Lung (tissue), 11 donors: ENCODE measurements at regions not wholly inside any gene's neighbourhood (a gene's known extent, or its start where the extent isn't known, plus 50 kb on each side); places are given as distances from the start of the nearest gene placed in this dataset.

Experiments used
- ATAC-seq: fragments of 200-7000 bp; cut with Tn5 transposase; one replicate; pipeline ENCODE4 v1.9.1; 2020; ENCODE audit warnings: moderate number of reproducible peaks; ENCODE audit not compliant: insufficient read depth, low FRiP score
- DNase-seq, 3 donors: peaks; one replicate each; pipeline ENCODE4 v3.0.0-alpha.2; 2013 to 2017
- H3K27ac ChIP-seq, 2 donors: one replicate each; pipeline ENCODE4 v1.5.1; 2013; ENCODE audit warnings: mild to moderate bottlenecking in 2 of 2, moderate library complexity in 2 of 2, control low read depth in 1 of 2, inconsistent platforms in 1 of 2, low read depth in 1 of 2, low read length in 1 of 2
- H3K27me3 ChIP-seq, 3 donors: one replicate each; pipeline ENCODE4 v1.5.1; 2013; ENCODE audit warnings: low read length in 2 of 3; ENCODE audit not compliant: control insufficient read depth in 3 of 3, insufficient read depth in 3 of 3
- H3K36me3 ChIP-seq, 4 donors: one replicate each; pipeline ENCODE4 v1.5.1; 2013; ENCODE audit warnings: low read length in 4 of 4, mild to moderate bottlenecking in 1 of 4, moderate library complexity in 1 of 4; ENCODE audit not compliant: control insufficient read depth in 4 of 4, insufficient read depth in 4 of 4
- H3K4me1 ChIP-seq, 5 donors: one replicate each; pipeline ENCODE4 v1.5.1; 2013; ENCODE audit warnings: low read length in 5 of 5, mild to moderate bottlenecking in 2 of 5, moderate library complexity in 1 of 5; ENCODE audit not compliant: control insufficient read depth in 5 of 5, insufficient read depth in 5 of 5
- H3K4me3 ChIP-seq: one replicate; pipeline ENCODE4 v1.5.1; 2013; ENCODE audit warnings: mild to moderate bottlenecking, control low read depth, moderate library complexity
- H3K9ac ChIP-seq, 2 donors: one replicate each; pipeline ENCODE4 v1.5.1; 2013; ENCODE audit warnings: low read length in 2 of 2, control low read depth in 1 of 2; ENCODE audit not compliant: insufficient read depth in 1 of 2
- H3K9me3 ChIP-seq, 4 donors: one replicate each; pipeline ENCODE4 v1.5.1; 2013; ENCODE audit warnings: low read length in 3 of 4, mild to moderate bottlenecking in 1 of 4, moderate library complexity in 1 of 4; ENCODE audit not compliant: control insufficient read depth in 4 of 4, insufficient read depth in 3 of 4
- WGBS, 2 donors: extraction: QIAGEN DNeasy Blood & Tissue Kit; methylation state at CpG; one replicate each; pipeline ENCODE4 v1.1.7; 2013; 5-methylcytosine and 5-hydroxymethylcytosine counted together
- TF ChIP-seq, protein P1 (sequence below): IDR thresholded peaks from 2 replicates; pipeline ENCODE4 v1.5.1; 2012; ENCODE audit warnings: mild to moderate bottlenecking; ENCODE audit errors: control extremely low read depth, extremely low read depth
- donor health status: control.
- donor health status: control.
- donor health status: Bipolar disorder and iron deficiency.
- donor health status: healthy.
- donor health status: DM: yes; HTN: yes; CAD: no.

DNA sequence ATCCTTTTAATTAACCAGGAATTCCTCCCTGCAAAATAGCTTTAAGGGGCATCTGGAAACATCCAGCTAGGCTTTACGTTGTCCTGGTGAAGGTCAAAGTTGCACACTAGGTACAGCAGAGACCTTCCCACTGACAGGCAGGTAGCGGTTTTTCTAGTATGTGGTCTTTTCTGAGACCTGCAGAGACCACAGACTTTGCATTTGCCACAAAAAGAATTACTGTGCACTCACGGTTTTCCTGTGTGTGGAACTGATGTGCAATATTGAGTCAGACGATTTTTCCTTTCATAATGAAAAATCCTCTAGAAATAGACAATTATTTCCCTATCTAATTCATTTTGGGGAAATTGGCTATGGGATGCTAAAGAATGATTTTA is 417.0 kb upstream of the ADAMTSL1 start:
- no peaks in the 10 kb centered on the region for H3K36me3 ChIP-seq
- H3K9ac ChIP-seq: no peak overlapping the region
- DNase-seq (no peak), ATAC-seq (no peak)
- H3K27me3 ChIP-seq: no peaks in the 10 kb centered on the region
- 30 to 58% methylated on average over 4 of the region's 4 CpGs for WGBS, 2 donors
- H3K4me1 ChIP-seq: peaks cover 0 to 23% (median 4%) of the 10 kb centered on the region in 5 donors
- no peaks in the 10 kb centered on the region for H3K9me3 ChIP-seq
- H3K4me3 ChIP-seq: no peak overlapping the region
- TF ChIP-seq, protein P1, sequence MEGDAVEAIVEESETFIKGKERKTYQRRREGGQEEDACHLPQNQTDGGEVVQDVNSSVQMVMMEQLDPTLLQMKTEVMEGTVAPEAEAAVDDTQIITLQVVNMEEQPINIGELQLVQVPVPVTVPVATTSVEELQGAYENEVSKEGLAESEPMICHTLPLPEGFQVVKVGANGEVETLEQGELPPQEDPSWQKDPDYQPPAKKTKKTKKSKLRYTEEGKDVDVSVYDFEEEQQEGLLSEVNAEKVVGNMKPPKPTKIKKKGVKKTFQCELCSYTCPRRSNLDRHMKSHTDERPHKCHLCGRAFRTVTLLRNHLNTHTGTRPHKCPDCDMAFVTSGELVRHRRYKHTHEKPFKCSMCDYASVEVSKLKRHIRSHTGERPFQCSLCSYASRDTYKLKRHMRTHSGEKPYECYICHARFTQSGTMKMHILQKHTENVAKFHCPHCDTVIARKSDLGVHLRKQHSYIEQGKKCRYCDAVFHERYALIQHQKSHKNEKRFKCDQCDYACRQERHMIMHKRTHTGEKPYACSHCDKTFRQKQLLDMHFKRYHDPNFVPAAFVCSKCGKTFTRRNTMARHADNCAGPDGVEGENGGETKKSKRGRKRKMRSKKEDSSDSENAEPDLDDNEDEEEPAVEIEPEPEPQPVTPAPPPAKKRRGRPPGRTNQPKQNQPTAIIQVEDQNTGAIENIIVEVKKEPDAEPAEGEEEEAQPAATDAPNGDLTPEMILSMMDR: no peak
- no peak overlapping the region for H3K27ac ChIP-seq

DNA sequence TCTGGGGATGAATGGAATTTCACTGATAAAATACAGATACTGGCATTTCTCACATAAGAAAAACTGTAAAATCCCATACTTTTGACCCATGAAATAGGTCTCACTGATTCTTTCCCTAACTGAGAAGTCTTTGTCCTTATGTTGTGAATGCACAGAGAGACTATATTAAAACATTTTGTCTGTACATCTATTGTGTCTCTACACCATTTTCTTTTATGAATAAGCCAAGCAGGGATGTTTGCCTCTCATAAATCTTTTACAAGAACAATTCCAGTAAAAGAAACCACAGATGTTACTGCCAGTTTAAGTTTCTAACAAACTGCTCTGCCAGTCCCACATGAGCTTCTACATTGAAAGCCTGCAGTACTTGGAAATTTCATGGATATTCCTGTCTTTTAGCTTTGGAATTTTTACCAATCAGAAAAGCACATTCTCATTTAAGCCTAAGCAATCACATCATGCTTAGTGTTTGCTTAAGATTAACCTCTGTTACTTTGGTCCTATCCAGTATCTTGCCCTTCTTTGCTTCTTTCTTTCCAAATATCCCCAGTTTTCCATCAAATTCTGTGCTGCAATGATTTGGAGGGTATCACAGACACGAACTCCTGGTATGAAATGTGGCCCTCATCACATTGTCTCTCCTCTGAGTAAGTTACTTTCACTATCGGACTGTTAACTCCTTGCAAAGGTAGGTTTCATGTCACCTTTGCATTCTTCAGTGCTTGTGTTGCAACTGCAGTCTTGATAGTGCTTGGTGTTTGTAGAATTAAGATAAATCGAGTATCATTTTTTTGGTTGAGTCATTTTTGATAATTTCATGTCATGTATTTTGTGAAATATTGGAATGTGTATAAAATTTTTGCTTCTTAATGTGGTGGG is 415.1 kb upstream of the ADAMTSL1 start:
- WGBS, 2 donors: 56 to 75% methylated on average over 3 of the region's 3 CpGs
- no peak for ATAC-seq

DNA sequence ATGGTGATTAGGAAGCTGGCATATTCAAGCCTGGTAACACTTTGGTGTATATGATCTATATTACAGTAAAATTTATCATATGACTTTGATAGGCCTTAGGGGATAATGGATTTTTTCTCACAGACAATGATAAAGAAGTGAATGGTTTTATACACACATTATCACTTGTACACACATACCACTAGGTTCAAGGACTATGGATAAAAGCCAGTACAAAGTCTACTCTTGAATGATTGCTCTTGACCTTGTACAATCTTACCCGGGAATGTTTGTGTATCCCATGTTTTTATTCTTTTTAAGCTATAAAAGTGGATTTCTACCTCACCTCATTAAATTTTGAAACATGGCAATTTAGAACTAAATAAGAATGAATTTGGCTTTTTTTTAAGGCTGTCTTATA is 414.5 kb upstream of the ADAMTSL1 start:
- H3K36me3 ChIP-seq: no peaks in the 10 kb centered on the region
- WGBS, 2 donors: 43 to 68% methylated on average over 1 of the region's 1 CpG
- ATAC-seq: no peak
- peaks cover 0 to 20% (median 4%) of the 10 kb centered on the region in 5 donors for H3K4me1 ChIP-seq
- TF ChIP-seq, protein P1: no peak
- H3K4me3 ChIP-seq: no peak overlapping the region
- H3K27ac ChIP-seq: no peak overlapping the region
- no peaks in the 10 kb centered on the region for H3K27me3 ChIP-seq
- DNase-seq: no peak
- H3K9ac ChIP-seq: no peak overlapping the region
- H3K9me3 ChIP-seq: no peaks in the 10 kb centered on the region

More for the DNA sequence above, 415.1 kb upstream of the ADAMTSL1 start:
- H3K27me3 ChIP-seq: no peaks in the 10 kb centered on the region
- no peak for DNase-seq
- H3K9ac ChIP-seq: no peak overlapping the region
- no peaks in the 10 kb centered on the region for H3K36me3 ChIP-seq
- peaks cover 0 to 20% (median 4%) of the 10 kb centered on the region in 5 donors for H3K4me1 ChIP-seq
- TF ChIP-seq, protein P1: no peak
- H3K27ac ChIP-seq: no peak overlapping the region
- H3K9me3 ChIP-seq: no peaks in the 10 kb centered on the region
- H3K4me3 ChIP-seq: no peak overlapping the region
